NCI-H1436 (cell line): ENCODE measurements at regions not wholly inside any gene's neighbourhood (a gene's known extent, or its start where the extent isn't known, plus 50 kb on each side); places are given as distances from the start of the nearest gene placed in this dataset.

Experiments used
- DNase-seq: peaks from one replicate; lab custom pipeline; 2025; lab: John Stamatoyannopoulos, UW

GRCh38 chr18:70382992-70383717, 94.3 kb downstream of the SOCS6 start:
- no peak for DNase-seq

GRCh38 chr18:70382017-70382416, 93.2 kb downstream of the SOCS6 start:
- no peak for DNase-seq

DNA sequence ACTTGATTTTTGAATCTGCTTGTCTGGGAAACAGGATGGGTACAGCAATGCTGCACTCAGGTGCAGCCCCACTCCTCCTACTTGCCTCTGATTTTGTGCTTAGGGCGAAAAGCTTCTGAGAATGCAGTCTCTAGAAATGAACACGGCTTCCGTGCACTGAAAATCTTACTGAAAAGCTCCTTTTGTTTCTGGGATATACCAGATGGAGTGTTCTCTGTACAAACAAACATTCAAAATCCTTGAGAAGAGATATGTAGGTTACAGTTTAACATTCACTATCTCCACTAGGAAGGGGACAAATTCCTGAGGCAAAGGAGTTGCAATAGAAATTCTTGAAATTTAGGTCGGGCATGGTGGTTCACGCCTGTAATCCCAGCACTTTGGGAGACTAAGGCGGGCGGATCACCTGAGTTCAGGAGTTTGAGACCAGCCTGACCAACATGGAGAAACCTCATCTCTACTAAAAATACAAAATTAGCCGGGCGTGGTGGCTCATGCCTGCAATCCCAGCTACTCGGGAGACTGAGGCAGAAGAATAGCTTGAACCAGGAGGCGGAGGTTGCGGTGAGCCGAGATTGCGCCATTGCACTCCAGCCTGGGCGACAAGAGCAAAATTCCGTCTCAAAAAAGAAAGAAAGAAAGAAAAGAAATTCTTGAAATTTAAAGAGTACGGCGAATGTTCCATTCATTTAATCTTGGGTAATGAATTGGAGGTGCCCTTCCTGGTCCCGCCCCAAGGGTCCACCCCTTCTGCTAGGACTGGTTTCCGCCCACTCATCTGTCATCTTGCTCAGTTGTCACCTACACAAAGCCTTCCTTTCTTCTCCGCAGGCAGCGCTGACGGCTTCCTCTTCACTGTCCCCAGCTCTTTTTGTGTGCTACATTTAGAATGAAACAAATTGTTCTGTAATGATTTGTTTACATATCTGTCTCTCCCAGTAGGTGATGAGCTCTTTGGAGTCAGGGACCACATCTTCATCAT, 92.4 kb downstream of the SOCS6 start:
- peak; percentile 78 for DNase-seq
